Right atrium auricular region (tissue), 2 donors: ENCODE measurements at regions not wholly inside any gene's neighbourhood (a gene's known extent, or its start where the extent isn't known, plus 50 kb on each side); places are given as distances from the start of the nearest gene placed in this dataset.

Experiments used
- DNase-seq: peaks from one replicate; pipeline ENCODE4 v3.0.0-alpha.2; 2019; ENCODE audit warnings: low spot score
- H3K27ac ChIP-seq, 2 donors: fragments of 200-600 bp; sonication (generic); 1 replicate in 1 of 2; 2 replicates in 1 of 2; pipeline ENCODE4 v1.5.1; 2016 to 2019
- H3K27me3 ChIP-seq, 2 donors: fragments of 200-600 bp; sonication (generic); one replicate each; pipeline versions ENCODE4 v1.5.1 to v1.6.0; 2017 to 2019
- H3K36me3 ChIP-seq: fragments of 200-600 bp; sonication (generic); one replicate; pipeline ENCODE4 v1.5.1; 2016
- H3K4me1 ChIP-seq, 2 donors: fragments of 200-600 bp; sonication (generic); one replicate each; pipeline versions ENCODE4 v1.5.1 to v1.6.0; 2017 to 2019
- H3K4me3 ChIP-seq, 2 donors: fragments of 200-600 bp; sonication (generic); 1 replicate in 1 of 2; 2 replicates in 1 of 2; pipeline ENCODE4 v1.5.1; 2017 to 2019; ENCODE audit warnings: mild to moderate bottlenecking in 1 of 2, moderate library complexity in 1 of 2
- H3K9me3 ChIP-seq, 2 donors: fragments of 200-600 bp; sonication (generic); one replicate each; pipeline ENCODE4 v1.5.1; 2019
- CTCF ChIP-seq, 2 donors: fragments of 200-600 bp; sonication (generic); IDR thresholded peaks; one replicate each; pipeline ENCODE4 v1.5.1; 2019; ENCODE audit warnings: antibody characterized with exemption in 2 of 2

GRCh38 chr18:34611904-34612303 lies 98.2 kb upstream of the DTNA start:
- TF ChIP-seq CTCF (IDR thresholded peaks at IDR 0.05) = no peak
- no peak for DNase-seq
- no peaks in the 10 kb centered on the region for H3K27me3 ChIP-seq
- peaks cover 0 to 9% of the 10 kb centered on the region in 2 donors for H3K9me3 ChIP-seq
- peak overlapping the region; percentile 1 to 10 for H3K27ac ChIP-seq
- no peaks in the 10 kb centered on the region for H3K36me3 ChIP-seq
- peaks cover 0 to 28% of the 10 kb centered on the region in 2 donors for H3K4me1 ChIP-seq
- H3K4me3 ChIP-seq = no peak overlapping the region

GRCh38 chr18:34620258-34620861 lies 89.7 kb upstream of the DTNA start:
- no peak for DNase-seq
- Histone ChIP-seq H3K27me3 (no peaks in the 10 kb centered on the region), H3K4me1 (no peaks in the 10 kb centered on the region), H3K9me3 (peaks cover 0 to 9% of the 10 kb centered on the region in 2 donors), H3K4me3 (no peak overlapping the region), H3K36me3 (no peaks in the 10 kb centered on the region), H3K27ac (no peak overlapping the region)
- TF ChIP-seq CTCF (IDR thresholded peaks at IDR 0.05) = no peak

DNA sequence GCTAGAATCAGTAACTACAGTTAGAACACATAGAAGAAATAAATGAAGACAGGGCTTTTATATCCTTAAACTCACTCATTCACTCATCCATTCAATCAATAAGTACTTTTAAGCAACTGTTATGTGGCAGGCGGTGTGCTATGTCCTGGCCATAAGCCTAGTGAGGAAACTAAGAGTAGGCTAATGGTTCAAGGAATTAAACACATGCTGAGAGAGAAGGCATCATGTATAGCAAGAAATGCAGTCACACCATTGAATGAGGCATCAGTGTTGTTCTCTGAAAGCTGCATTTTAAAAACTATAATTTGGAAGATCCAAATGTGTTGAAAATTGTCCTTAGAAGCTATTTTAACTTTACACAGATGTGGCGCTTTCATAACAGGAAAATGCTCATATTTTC lies 86.5 kb upstream of the DTNA start:
- no peaks in the 10 kb centered on the region for H3K36me3 ChIP-seq
- H3K4me3 ChIP-seq = no peak overlapping the region
- H3K27ac ChIP-seq = no peak overlapping the region
- H3K27me3 ChIP-seq = no peaks in the 10 kb centered on the region
- no peak for DNase-seq
- no peaks in the 10 kb centered on the region for H3K4me1 ChIP-seq
- no peaks in the 10 kb centered on the region for H3K9me3 ChIP-seq
- no peak for TF ChIP-seq CTCF (IDR thresholded peaks at IDR 0.05)

- H3K4me3 ChIP-seq = no peak overlapping the region
- no peak for DNase-seq
- no peaks in the 10 kb centered on the region for H3K4me1 ChIP-seq
- H3K36me3 ChIP-seq = no peaks in the 10 kb centered on the region
- no peaks in the 10 kb centered on the region for H3K9me3 ChIP-seq
- TF ChIP-seq CTCF (IDR thresholded peaks at IDR 0.05) = no peak
- H3K27ac ChIP-seq = no peak overlapping the region
- H3K27me3 ChIP-seq = no peaks in the 10 kb centered on the region
Measured at GRCh38 chr18:34624551-34624950, 85.5 kb upstream of the DTNA start.

- H3K4me1 ChIP-seq = no peaks in the 10 kb centered on the region
- H3K9me3 ChIP-seq = no peaks in the 10 kb centered on the region
- no peaks in the 10 kb centered on the region for H3K36me3 ChIP-seq
- no peak overlapping the region for H3K4me3 ChIP-seq
- DNase-seq = no peak
- TF ChIP-seq CTCF (IDR thresholded peaks at IDR 0.05) = no peak
- H3K27ac ChIP-seq = no peak overlapping the region
- H3K27me3 ChIP-seq = no peaks in the 10 kb centered on the region
Measured at GRCh38 chr18:34626404-34627136, 83.5 kb upstream of the DTNA start.
